ENCODE measurements at regions not wholly inside any gene's neighbourhood (a gene's known extent, or its start where the extent isn't known, plus 50 kb on each side); places are given as distances from the start of the nearest gene placed in this dataset.
"Not testable (repeated sequence)": the region's sequence is repeated elsewhere in the genome, so short reads cannot be mapped to it uniquely, and the experiment has no call there.

DNA sequence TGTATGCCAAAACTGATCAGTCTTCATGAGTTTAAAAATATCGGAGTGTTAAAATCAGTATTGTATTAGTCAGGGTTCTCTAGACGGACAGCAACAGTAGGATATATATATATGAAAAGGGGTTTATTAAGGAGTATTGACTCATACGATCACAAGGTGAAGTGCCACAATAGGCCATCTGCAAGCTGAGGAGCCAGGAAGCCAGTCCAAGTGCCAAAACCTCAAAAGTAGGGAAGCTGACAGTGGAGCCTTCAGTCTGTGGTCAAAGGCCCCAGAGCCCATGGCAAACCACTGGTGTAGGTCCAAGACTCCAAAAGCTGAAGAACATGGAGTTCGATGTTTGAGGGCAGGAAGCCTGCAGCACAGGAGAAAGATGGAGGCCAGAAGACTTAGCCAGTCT lies 391.0 kb upstream of the CADM2 start:
- ATAC-seq = no peak
- no peak overlapping the region for H3K4me3 Mint-ChIP-seq
- H3K4me1 Mint-ChIP-seq (ENCODE audit: low read depth in 2 of 2) = no peaks in the 10 kb centered on the region
- no peaks in the 10 kb centered on the region for H3K27me3 Mint-ChIP-seq
- no peak for DNase-seq (ENCODE audit: low spot score)
- H3K36me3 Mint-ChIP-seq = peaks cover 4% of the 10 kb centered on the region
- H3K9me3 Mint-ChIP-seq = peaks cover 16% of the 10 kb centered on the region
- H3K27ac Mint-ChIP-seq = no peak overlapping the region

DNA sequence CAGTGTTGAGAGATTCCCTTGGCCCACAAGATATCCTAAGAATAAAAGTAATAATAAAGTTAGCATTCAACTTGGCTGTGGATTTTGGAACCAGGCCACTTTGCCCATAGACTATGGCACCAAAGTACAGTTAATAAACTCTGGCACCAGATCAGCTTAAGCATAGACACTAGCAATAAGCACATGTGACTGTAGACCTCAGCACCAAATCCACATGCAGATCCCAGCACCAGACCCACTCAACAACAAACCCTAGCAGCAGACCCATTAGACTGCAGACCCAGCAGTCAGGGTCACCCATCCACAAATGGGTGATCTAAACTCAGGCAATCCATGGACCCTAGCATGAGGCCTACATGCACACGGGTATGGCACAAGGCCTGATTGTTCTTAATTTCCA lies 384.8 kb upstream of the CADM2 start:
- DNase-seq (ENCODE audit: low spot score) (no peak), ATAC-seq (no peak)
- no peak overlapping the region for H3K4me3 Mint-ChIP-seq
- no peaks in the 10 kb centered on the region for H3K27me3 Mint-ChIP-seq
- H3K4me1 Mint-ChIP-seq (ENCODE audit: low read depth in 2 of 2) = no peaks in the 10 kb centered on the region
- H3K9me3 Mint-ChIP-seq = peaks cover 33% of the 10 kb centered on the region
- peaks cover 13% of the 10 kb centered on the region for H3K36me3 Mint-ChIP-seq
- H3K27ac Mint-ChIP-seq = no peak overlapping the region

DNA sequence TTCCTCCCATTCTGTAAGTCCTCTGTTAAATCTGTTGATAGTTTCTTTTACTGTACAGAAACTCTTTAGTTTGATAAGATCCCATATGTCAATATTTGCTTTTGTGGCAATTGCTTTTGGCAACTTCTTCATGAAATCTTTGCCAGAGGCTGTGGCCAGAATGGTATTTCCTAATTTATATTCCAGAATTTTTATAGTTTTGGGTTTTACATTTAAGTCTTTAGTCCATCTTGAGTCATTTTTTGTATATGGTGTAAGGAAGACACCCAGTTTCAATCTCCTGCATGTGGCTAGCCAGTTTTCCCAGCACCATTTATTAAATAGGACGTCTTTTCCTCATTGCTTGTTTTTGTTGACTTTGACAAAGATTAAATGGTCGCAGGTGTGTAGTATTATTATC lies 372.4 kb upstream of the CADM2 start:
- Mint-ChIP-seq H3K36me3 (peaks cover 4% of the 10 kb centered on the region), H3K4me3 (no peak overlapping the region), H3K4me1 (ENCODE audit: low read depth in 2 of 2) (no peaks in the 10 kb centered on the region), H3K9me3 (peaks cover 28% of the 10 kb centered on the region), H3K27me3 (no peaks in the 10 kb centered on the region), H3K27ac (no peak overlapping the region)
- DNase-seq (ENCODE audit: low spot score) (no peak), ATAC-seq (no peak)

DNA sequence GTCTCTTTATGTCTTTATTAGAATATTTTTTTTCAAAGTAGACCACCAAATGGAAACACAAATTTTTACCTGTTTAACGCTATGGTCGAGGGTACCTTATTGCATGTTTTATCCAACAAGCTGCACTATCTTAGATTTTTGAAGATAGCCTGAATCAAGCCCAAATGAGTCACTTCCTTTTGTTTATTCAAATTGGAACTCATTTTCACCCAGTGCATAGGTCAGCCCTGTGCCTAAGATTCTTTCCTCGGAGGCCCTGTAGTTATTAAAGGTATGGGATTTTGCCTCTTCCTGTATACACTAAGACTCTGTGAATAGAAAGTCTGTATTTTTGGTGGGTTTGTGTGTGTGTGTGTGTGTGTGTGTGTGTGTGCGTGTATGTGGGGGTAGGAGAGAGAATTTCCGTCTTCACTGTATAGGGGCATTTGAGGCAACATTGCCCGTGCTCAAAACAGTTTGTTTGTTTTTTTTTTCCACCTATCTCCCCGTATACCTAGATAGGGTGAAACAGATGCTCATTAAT lies 358.0 kb upstream of the CADM2 start:
- Mint-ChIP-seq H3K27me3 (no peaks in the 10 kb centered on the region), H3K4me1 (ENCODE audit: low read depth in 2 of 2) (no peaks in the 10 kb centered on the region), H3K27ac (no peak overlapping the region), H3K4me3 (no peak overlapping the region), H3K9me3 (peaks cover 18% of the 10 kb centered on the region), H3K36me3 (peaks cover 5% of the 10 kb centered on the region)
- no peak for DNase-seq (ENCODE audit: low spot score)
- no peak for ATAC-seq

DNA sequence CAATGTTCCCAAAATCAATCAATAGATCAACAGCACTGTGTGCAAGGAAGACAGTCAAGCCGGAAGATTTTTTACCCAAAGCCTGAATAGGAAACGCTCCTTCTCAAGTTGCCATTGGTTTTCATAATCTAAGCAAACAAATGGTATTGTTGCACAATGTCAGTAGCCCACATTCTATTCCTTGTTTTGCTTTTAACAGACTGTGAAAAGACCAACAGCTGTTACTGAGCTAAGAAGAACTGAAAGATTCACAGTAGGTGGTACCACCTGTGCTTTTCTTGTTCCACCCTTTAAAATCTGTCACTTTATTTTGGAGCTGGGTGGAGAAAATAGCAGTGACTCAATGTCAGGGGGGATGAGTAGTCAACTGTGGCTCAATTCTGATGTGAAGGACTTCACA lies 357.5 kb upstream of the CADM2 start:
- no peaks in the 10 kb centered on the region for H3K4me1 Mint-ChIP-seq (ENCODE audit: low read depth in 2 of 2)
- no peak overlapping the region for H3K27ac Mint-ChIP-seq
- no peak overlapping the region for H3K4me3 Mint-ChIP-seq
- DNase-seq (ENCODE audit: low spot score) (no peak), ATAC-seq (no peak)
- peaks cover 21% of the 10 kb centered on the region for H3K9me3 Mint-ChIP-seq
- peaks cover 5% of the 10 kb centered on the region for H3K36me3 Mint-ChIP-seq
- no peaks in the 10 kb centered on the region for H3K27me3 Mint-ChIP-seq

DNA sequence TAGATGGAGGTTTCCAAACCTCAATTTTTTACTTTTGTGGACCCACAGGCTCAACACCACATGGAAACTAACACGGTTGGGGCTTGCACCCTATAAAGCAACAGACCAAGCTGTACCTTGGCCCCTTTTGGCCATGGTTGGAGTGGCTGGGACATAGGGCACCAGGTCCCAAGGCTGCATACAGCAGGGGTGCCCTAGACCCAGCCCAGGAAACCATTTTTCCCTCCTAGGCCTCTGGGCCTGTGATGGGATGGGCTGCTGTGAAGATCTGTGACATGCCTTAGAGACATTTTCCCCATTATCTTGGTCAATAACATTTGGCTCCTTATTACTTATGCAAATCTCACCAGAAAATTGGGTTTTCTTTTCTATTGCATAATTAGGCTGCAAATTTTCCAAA lies 337.0 kb upstream of the CADM2 start:
- H3K4me1 Mint-ChIP-seq (ENCODE audit: low read depth in 2 of 2) = no peaks in the 10 kb centered on the region
- peaks cover 10% of the 10 kb centered on the region for H3K36me3 Mint-ChIP-seq
- DNase-seq (ENCODE audit: low spot score) (no peak), ATAC-seq (no peak)
- no peaks in the 10 kb centered on the region for H3K27me3 Mint-ChIP-seq
- no peak overlapping the region for H3K4me3 Mint-ChIP-seq
- no peak overlapping the region for H3K27ac Mint-ChIP-seq
- H3K9me3 Mint-ChIP-seq = peaks cover 12% of the 10 kb centered on the region

DNA sequence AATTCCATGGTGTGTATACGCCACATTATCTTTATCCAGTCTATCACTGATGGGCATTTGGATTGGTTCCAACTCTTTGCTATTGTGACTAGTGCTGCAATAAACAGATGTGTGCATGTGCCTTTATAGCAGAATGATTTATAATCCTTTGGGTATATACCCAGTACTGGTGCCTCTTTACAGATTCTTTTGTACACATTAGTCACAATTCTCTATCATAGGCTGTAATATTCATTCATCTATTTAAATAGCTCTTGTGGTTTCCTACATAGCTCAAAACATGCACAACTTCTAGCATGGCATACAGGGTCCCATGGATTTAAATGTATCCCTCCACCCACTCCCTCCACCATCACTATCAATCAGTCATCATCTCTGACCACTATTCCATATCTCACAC lies 324.1 kb upstream of the CADM2 start:
- Mint-ChIP-seq H3K4me1 (ENCODE audit: low read depth in 2 of 2) (no peaks in the 10 kb centered on the region), H3K27ac (no peak overlapping the region), H3K9me3 (peaks cover 21% of the 10 kb centered on the region), H3K27me3 (no peaks in the 10 kb centered on the region), H3K4me3 (no peak overlapping the region), H3K36me3 (peaks cover 11% of the 10 kb centered on the region)
- ATAC-seq = no peak
- no peak for DNase-seq (ENCODE audit: low spot score)

DNA sequence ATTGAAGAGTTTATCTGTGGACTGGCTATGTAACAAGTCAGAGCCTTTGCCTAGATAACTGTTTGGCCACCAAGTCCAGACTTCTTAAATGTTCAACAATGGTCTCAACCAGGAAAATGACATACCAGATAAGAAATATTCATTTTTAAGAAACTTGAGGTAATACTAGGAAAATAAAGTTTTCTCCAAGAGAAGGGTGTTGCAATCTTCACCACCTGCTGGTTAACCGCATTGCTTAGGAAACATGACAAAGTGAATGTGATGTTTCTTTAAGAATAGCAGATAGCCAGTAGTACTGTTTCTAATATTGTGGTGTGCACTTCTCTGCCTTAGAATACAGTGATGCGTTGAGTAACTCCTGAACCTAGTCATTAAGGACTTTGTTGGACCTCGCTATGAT lies 321.5 kb upstream of the CADM2 start:
- Mint-ChIP-seq H3K9me3 (peaks cover 17% of the 10 kb centered on the region), H3K27me3 (no peaks in the 10 kb centered on the region), H3K4me3 (no peak overlapping the region), H3K4me1 (ENCODE audit: low read depth in 2 of 2) (no peaks in the 10 kb centered on the region), H3K27ac (no peak overlapping the region), H3K36me3 (peaks cover 11% of the 10 kb centered on the region)
- ATAC-seq (no peak), DNase-seq (ENCODE audit: low spot score) (no peak)

DNA sequence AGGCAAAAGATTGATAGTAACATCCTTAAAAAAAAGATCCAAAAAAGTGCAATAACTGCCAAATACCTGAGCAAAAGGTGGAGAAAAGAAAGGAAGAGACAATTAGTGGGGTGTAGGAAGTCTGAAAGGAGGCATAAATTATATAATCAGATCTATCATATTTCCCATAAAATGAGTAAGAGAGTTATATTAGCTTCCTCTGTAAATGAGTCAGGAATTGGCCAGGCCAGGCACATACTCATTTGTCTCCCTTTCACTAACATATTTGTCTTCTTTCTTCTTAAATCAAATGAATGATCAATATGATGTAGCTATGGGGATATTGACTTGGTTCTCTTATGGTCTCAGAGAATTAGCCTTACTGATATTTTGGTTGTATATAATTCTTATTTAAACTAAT lies 292.3 kb upstream of the CADM2 start:
- no peaks in the 10 kb centered on the region for H3K4me1 Mint-ChIP-seq (ENCODE audit: low read depth in 2 of 2)
- peaks cover 10% of the 10 kb centered on the region for H3K9me3 Mint-ChIP-seq
- H3K36me3 Mint-ChIP-seq = no peaks in the 10 kb centered on the region
- ATAC-seq (no peak), DNase-seq (ENCODE audit: low spot score) (no peak)
- H3K4me3 Mint-ChIP-seq = no peak overlapping the region
- no peaks in the 10 kb centered on the region for H3K27me3 Mint-ChIP-seq
- no peak overlapping the region for H3K27ac Mint-ChIP-seq

DNA sequence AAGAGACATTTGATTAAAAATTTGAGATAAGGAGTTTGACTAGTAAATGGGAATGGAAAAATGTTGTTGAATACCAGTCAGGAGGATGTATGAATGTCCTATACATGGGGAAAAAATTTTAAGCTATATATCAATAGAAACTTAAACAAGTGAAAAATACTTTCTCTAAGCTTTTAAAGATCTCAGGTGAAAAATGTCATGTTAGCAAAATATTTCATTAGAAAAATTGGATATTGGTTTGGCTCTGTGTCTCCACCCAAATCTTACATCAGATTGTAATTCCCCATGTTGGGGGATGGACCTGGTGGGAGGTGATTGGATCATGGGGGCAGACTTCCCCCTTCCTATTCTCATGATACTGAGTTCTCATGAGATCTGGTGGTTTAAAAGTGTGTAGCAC lies 279.6 kb upstream of the CADM2 start:
- H3K27ac Mint-ChIP-seq = no peak overlapping the region
- H3K27me3 Mint-ChIP-seq = no peaks in the 10 kb centered on the region
- H3K4me1 Mint-ChIP-seq (ENCODE audit: low read depth in 2 of 2) = no peaks in the 10 kb centered on the region
- DNase-seq (ENCODE audit: low spot score) (no peak), ATAC-seq (no peak)
- H3K4me3 Mint-ChIP-seq = no peak overlapping the region
- H3K36me3 Mint-ChIP-seq = peaks cover 23% of the 10 kb centered on the region
- H3K9me3 Mint-ChIP-seq = peaks cover 27% of the 10 kb centered on the region

DNA sequence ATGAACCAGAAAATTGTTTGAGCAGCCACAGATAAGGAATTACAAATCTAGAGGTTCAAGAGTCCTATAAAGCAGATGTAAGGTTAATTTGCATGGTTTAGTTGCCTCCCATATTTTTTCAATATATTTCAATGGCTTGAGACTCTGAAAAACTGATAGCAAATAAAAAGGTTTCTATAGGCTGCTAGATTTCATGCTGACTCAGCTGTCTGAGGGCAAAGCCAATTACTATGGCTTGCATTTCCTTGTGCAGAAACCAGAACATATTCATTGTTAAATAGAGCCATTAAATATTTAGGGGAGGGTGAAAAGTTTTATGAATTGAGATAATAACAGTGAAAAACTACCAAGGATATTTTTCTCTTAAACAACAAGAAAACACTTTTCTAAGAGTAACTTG lies 278.1 kb upstream of the CADM2 start:
- H3K27ac Mint-ChIP-seq = no peak overlapping the region
- peaks cover 22% of the 10 kb centered on the region for H3K36me3 Mint-ChIP-seq
- no peak for ATAC-seq
- H3K4me1 Mint-ChIP-seq (ENCODE audit: low read depth in 2 of 2) = no peaks in the 10 kb centered on the region
- H3K27me3 Mint-ChIP-seq = no peaks in the 10 kb centered on the region
- peaks cover 23% of the 10 kb centered on the region for H3K9me3 Mint-ChIP-seq
- no peak for DNase-seq (ENCODE audit: low spot score)
- H3K4me3 Mint-ChIP-seq = no peak overlapping the region

DNA sequence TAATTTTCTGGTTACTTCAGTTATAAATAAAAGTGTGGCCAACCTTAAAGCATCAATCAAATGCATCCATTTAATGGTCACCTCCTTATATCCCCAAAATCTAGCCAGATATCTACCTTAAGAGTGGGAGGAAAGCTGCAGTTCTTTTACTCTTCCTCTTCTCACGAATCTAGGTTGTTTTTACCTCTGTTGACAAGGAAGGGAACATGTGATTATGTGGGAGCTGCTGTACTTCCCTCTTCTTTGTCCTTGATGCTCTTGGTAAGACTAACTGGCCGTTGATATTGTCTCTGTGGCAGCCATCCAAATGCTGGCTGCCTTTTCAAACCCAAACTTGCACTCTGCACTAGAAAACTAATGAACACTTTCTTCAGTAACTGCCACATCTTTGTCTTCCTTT lies 275.3 kb upstream of the CADM2 start:
- Mint-ChIP-seq H3K27ac (no peak overlapping the region), H3K27me3 (no peaks in the 10 kb centered on the region), H3K4me3 (no peak overlapping the region), H3K9me3 (peaks cover 21% of the 10 kb centered on the region), H3K36me3 (peaks cover 17% of the 10 kb centered on the region), H3K4me1 (ENCODE audit: low read depth in 2 of 2) (no peaks in the 10 kb centered on the region)
- DNase-seq (ENCODE audit: low spot score) (no peak), ATAC-seq (no peak)

DNA sequence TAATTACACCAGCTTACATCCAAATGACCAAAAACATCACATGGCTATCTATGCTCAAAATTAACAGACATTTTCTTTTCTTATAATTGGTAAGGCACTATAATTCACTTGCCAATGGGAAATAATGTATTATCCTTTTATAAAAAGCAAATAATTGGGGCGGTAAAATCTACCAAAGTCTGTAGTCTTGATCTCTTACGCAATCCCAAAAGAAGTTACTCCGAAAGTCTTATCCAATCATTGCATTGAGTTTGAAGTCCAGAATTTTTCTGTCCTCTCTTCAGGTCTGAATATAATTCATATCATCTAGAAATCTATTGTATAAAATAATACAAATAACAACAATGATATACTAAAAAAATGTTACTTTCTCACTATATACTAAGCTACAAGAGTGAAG lies 273.3 kb upstream of the CADM2 start:
- no peak overlapping the region for H3K27ac Mint-ChIP-seq
- no peaks in the 10 kb centered on the region for H3K27me3 Mint-ChIP-seq
- peaks cover 13% of the 10 kb centered on the region for H3K36me3 Mint-ChIP-seq
- H3K9me3 Mint-ChIP-seq = peaks cover 17% of the 10 kb centered on the region
- ATAC-seq (no peak), DNase-seq (ENCODE audit: low spot score) (no peak)
- H3K4me3 Mint-ChIP-seq = no peak overlapping the region
- no peaks in the 10 kb centered on the region for H3K4me1 Mint-ChIP-seq (ENCODE audit: low read depth in 2 of 2)

DNA sequence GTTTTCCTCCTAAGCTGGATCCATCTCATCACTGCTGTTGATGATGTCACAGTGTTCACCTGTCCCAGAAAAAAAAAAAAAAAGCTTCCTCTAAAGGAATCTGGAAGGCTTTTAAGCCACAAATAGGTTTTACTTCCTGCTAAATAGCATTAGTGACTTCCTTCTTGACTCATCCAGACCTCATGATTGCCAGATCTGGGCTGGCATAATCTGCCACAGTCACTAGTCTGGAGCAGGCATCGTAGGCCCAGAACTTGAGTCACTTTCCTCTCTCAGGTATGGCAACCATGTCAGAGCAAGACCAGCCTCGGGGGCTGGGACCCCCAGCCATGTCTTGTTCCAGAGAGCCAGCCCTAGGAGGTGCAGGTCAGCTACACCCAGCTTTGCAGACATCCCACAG lies 266.5 kb upstream of the CADM2 start:
- Mint-ChIP-seq H3K9me3 (peaks cover 25% of the 10 kb centered on the region), H3K4me3 (no peak overlapping the region), H3K27ac (no peak overlapping the region), H3K27me3 (no peaks in the 10 kb centered on the region), H3K36me3 (no peaks in the 10 kb centered on the region), H3K4me1 (ENCODE audit: low read depth in 2 of 2) (no peaks in the 10 kb centered on the region)
- no peak for ATAC-seq
- DNase-seq (ENCODE audit: low spot score) = no peak

DNA sequence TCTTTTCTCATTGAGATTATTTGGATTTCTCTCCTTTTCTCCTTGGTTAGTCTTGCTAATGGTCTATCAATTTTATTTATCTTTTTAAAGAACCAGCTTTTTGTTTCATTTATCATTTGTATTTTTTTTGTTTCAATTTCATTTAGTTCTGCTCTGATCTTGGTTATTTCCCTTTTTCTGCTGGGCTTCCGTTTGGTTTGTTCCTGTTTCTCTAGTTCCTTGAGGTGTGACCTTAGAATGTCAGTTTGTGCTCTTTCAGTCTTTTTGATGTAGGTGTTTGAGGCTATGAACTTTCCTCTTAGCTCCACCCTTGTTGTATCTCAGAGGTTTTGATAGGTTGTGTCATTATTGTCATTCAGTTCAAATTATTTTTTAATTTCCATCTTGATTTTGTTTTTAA lies 248.5 kb upstream of the CADM2 start:
- H3K4me1 Mint-ChIP-seq (ENCODE audit: low read depth in 2 of 2); H3K27ac Mint-ChIP-seq; H3K27me3 Mint-ChIP-seq; H3K4me3 Mint-ChIP-seq; ATAC-seq; DNase-seq (ENCODE audit: low spot score): not testable (repeated sequence)
- Mint-ChIP-seq H3K36me3 (peaks cover 23% of the 10 kb centered on the region), H3K9me3 (peaks cover 36% of the 10 kb centered on the region)

Data from natural killer cell treated with Interleukin-12 subunit alpha and Interleukin-12 subunit beta and Interleukin-15 and Interleukin-18, amount 100 ng/mL, for 72 hours (primary cell).